Activated CD8-positive, alpha-beta T cell treated with anti-CD3 and anti-CD28 coated beads for 36 hours (primary cell): ENCODE measurements at regions not wholly inside any gene's neighbourhood (a gene's known extent, or its start where the extent isn't known, plus 50 kb on each side); places are given as distances from the start of the nearest gene placed in this dataset.

Experiments
- ATAC-seq: fragments of 200-7000 bp; cut with Tn5 transposase; one replicate; pipeline ENCODE4 v1.10.0; 2021; ENCODE audit warnings: mild to moderate bottlenecking, moderate library complexity
- CTCF ChIA-PET: fragments of 350-600 bp; sonication (Branson Sonifier 250); formaldehyde crosslinking; loops from one replicate; lab custom pipeline; 2021; ENCODE audit warnings: antibody characterized with exemption; lab: Charles Lee
- POLR2A ChIA-PET: fragments of 350-600 bp; sonication (Branson Sonifier 250); formaldehyde crosslinking; loops from one replicate; lab custom pipeline; 2021; ENCODE audit warnings: antibody characterized with exemption; lab: Charles Lee
- DNase-seq: peaks from one replicate; pipeline ENCODE4 v3.0.0-alpha.2; 2020
- H3K27ac Mint-ChIP-seq: one replicate; pipeline ENCODE4 v1.8.0; 2021; ENCODE audit warnings: mild to moderate bottlenecking, mixed read lengths
- H3K27me3 Mint-ChIP-seq: one replicate; pipeline ENCODE4 v1.8.0; 2021; ENCODE audit warnings: mixed read lengths
- H3K36me3 Mint-ChIP-seq: one replicate; pipeline ENCODE4 v1.8.0; 2021; ENCODE audit warnings: low read depth, mixed read lengths
- H3K4me1 Mint-ChIP-seq: one replicate; pipeline ENCODE4 v1.8.0; 2021; ENCODE audit warnings: low read depth, mixed read lengths
- H3K4me3 Mint-ChIP-seq: one replicate; pipeline ENCODE4 v1.8.0; 2021; ENCODE audit warnings: mild to moderate bottlenecking, moderate library complexity, mixed read lengths
- H3K9me3 Mint-ChIP-seq: one replicate; pipeline ENCODE4 v1.8.0; 2021; ENCODE audit warnings: mixed read lengths
- intact Hi-C: fragments of 100-400 bp; cut with micrococcal nuclease; formaldehyde crosslinking; loops from one replicate; pipeline ENCODE4 v1.10.0; 2022
- TF ChIP-seq, protein P1 (sequence below): fragments of 200-600 bp; IDR thresholded peaks from one replicate; pipeline ENCODE4 v1.8.0; 2022; ENCODE audit warnings: antibody characterized with exemption, mild to moderate bottlenecking

DNA sequence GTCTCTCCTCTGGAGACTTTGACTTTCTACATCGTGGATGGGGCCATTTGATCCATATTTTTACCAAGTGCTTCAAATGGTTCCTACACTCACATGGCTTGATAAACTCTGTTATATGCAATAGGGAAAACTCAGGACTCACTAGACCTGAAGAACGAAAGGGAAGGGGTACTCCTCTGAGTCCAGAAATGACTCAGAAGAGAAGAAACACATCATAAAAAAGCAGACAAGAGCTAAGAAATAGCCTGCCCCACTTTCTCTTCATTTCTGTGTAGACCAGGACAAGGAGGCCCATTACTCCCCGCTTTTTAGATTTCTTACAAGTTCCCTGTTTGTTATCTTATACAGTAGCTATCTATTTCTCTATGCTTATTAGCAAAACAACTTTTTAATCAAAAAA, 369.8 kb upstream of the ARID1B start:
- Mint-ChIP-seq H3K27me3 (no peaks in the 10 kb centered on the region), H3K36me3 (no peaks in the 10 kb centered on the region), H3K27ac (no peak overlapping the region), H3K4me1 (no peaks in the 10 kb centered on the region), H3K9me3 (no peaks in the 10 kb centered on the region), H3K4me3 (no peak overlapping the region)
- intact Hi-C loops = no loop called here
- DNase-seq (no peak), ATAC-seq (no peak)
- CTCF ChIA-PET = no interaction called here
- TF ChIP-seq, protein P1, sequence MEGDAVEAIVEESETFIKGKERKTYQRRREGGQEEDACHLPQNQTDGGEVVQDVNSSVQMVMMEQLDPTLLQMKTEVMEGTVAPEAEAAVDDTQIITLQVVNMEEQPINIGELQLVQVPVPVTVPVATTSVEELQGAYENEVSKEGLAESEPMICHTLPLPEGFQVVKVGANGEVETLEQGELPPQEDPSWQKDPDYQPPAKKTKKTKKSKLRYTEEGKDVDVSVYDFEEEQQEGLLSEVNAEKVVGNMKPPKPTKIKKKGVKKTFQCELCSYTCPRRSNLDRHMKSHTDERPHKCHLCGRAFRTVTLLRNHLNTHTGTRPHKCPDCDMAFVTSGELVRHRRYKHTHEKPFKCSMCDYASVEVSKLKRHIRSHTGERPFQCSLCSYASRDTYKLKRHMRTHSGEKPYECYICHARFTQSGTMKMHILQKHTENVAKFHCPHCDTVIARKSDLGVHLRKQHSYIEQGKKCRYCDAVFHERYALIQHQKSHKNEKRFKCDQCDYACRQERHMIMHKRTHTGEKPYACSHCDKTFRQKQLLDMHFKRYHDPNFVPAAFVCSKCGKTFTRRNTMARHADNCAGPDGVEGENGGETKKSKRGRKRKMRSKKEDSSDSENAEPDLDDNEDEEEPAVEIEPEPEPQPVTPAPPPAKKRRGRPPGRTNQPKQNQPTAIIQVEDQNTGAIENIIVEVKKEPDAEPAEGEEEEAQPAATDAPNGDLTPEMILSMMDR = no peak
- POLR2A ChIA-PET = no interaction called here

DNA sequence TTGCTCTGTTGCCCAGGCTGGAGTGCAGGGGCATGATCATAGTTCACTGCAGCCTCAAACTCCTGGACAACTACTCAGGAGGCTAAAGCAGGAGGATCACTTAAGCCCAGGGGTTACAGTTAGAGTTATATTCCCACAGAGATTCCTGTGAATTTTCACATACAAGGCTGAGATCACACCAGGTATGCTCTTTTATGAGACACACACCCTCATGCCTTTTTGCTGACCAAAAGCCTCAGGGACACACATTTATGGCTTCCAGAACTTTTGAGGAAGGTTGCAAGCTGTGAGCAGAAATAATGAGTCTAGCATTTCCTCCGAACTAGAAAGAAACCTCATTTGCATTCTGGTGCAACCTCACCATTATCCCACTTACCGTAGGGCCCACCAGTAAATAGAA, 370.5 kb upstream of the ARID1B start:
- ATAC-seq (no peak), DNase-seq (no peak)
- no peaks in the 10 kb centered on the region for H3K4me1 Mint-ChIP-seq
- H3K27me3 Mint-ChIP-seq = peaks cover under 1% of the 10 kb centered on the region
- H3K4me3 Mint-ChIP-seq = no peak overlapping the region
- TF ChIP-seq, protein P1 = no peak
- H3K9me3 Mint-ChIP-seq = no peaks in the 10 kb centered on the region
- no peak overlapping the region for H3K27ac Mint-ChIP-seq
- intact Hi-C loops = no loop called here
- ChIA-PET CTCF (no interaction called here), POLR2A (no interaction called here)
- H3K36me3 Mint-ChIP-seq = no peaks in the 10 kb centered on the region

DNA sequence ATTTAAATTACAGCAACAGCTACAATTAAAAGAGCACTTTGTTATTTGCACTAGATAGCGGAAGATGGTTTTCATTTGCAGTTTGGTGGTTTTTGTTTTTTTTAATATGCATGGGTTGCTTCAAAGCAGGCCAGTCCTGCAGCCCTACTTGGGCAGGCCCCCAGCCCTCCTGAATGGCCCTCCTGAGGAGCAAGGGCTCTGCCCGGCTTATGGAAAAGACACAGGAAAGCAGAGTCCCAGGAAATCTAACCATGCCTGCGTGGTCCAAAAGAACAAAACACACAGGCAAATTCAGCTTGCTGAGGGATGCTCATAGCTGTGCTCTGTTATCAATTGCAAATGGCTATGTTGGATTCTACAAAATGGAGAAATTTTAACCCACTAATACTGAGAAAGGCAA, 371.1 kb upstream of the ARID1B start:
- H3K4me1 Mint-ChIP-seq = no peaks in the 10 kb centered on the region
- CTCF ChIA-PET = interaction anchor here (1.3 kb wide), 1 partner anchor 21 kb away, joined by 3 read pairs; no protein-coding TSS in a partner anchor
- ATAC-seq = no peak
- H3K27me3 Mint-ChIP-seq = peaks cover 2% of the 10 kb centered on the region
- POLR2A ChIA-PET = no interaction called here
- H3K4me3 Mint-ChIP-seq = no peak overlapping the region
- H3K27ac Mint-ChIP-seq = no peak overlapping the region
- TF ChIP-seq, protein P1 = no peak
- no peaks in the 10 kb centered on the region for H3K9me3 Mint-ChIP-seq
- H3K36me3 Mint-ChIP-seq = no peaks in the 10 kb centered on the region
- intact Hi-C loops = no loop called here
- no peak for DNase-seq

DNA sequence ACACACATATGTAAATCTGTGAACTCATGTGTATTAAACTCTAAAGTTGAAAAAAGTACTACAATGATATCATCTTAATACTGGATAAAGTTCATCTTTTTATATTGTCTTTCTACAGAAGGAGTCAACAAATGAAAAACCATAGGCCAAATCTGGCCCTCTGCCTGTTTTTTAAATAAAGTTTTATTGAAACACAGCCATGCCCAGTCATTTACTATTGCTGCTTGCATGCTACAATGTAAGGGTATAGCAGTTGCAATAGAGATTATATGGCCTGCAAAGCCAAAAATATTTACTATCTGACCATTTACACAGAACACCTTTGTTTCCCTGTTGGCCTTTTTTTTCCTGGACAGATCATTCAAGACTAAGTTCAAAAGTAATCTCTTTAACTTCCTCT, 374.6 kb upstream of the ARID1B start:
- peaks cover 11% of the 10 kb centered on the region for H3K27me3 Mint-ChIP-seq
- H3K27ac Mint-ChIP-seq = no peak overlapping the region
- intact Hi-C loops = no loop called here
- no peaks in the 10 kb centered on the region for H3K36me3 Mint-ChIP-seq
- TF ChIP-seq, protein P1 = no peak
- no peaks in the 10 kb centered on the region for H3K9me3 Mint-ChIP-seq
- ATAC-seq = no peak
- H3K4me3 Mint-ChIP-seq = no peak overlapping the region
- POLR2A ChIA-PET = no interaction called here
- H3K4me1 Mint-ChIP-seq = peaks cover 5% of the 10 kb centered on the region
- CTCF ChIA-PET = no interaction called here
- DNase-seq = no peak

- H3K36me3 Mint-ChIP-seq = no peaks in the 10 kb centered on the region
- no peak overlapping the region for H3K4me3 Mint-ChIP-seq
- peaks cover 11% of the 10 kb centered on the region for H3K27me3 Mint-ChIP-seq
- no peak overlapping the region for H3K27ac Mint-ChIP-seq
- ATAC-seq (no peak), DNase-seq (no peak)
- ChIA-PET POLR2A (no interaction called here), CTCF (no interaction called here)
- TF ChIP-seq, protein P1 = no peak
- peaks cover 9% of the 10 kb centered on the region for H3K4me1 Mint-ChIP-seq
- intact Hi-C loops = no loop called here
- no peaks in the 10 kb centered on the region for H3K9me3 Mint-ChIP-seq
Observed at GRCh38 chr6:156402227-156402626, 375.0 kb upstream of the ARID1B start.
